ENCODE measurements at regions not wholly inside any gene's neighbourhood (a gene's known extent, or its start where the extent isn't known, plus 50 kb on each side); places are given as distances from the start of the nearest gene placed in this dataset.

GRCh38 chr5:89710006-89710405 lies 699.5 kb downstream of the CETN3 start:
- TF ChIP-seq CTCF (IDR thresholded peaks at IDR 0.05; ENCODE audit: insufficient read depth, low read length) (no peak), POLR2AphosphoS5 (IDR thresholded peaks at IDR 0.05; ENCODE audit: low read depth) (no peak)
